ENCODE measurements at regions not wholly inside any gene's neighbourhood (a gene's known extent, or its start where the extent isn't known, plus 50 kb on each side); places are given as distances from the start of the nearest gene placed in this dataset.

DNA sequence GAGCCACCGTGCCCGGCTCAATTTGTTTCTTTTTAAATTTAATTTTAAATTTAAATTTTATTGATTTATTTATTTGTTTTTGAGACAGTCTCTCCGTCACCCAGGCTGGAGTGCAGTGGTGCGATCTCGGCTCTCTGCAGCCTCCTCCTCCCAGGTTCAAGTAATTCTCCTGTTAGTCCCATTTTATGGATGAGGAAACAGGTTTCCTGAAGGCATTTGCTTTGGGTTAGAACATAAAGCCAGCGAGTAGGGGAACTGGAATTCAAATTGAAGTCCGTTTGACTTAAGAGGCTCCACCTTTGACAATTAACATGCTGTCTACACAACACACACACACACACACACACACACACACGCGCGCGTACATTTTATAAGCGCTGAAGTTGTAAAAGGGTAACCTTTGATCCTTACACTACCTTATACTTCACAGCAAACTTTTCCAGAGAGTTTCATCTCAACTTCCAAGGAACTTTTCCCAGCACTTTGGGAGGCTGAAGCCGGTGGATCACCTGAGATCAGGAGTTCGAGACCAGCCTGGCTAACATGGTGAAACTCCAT lies 232.0 kb downstream of the BCAS1 start:
- DNase-seq (ENCODE audit: low read depth), result no peak

DNA sequence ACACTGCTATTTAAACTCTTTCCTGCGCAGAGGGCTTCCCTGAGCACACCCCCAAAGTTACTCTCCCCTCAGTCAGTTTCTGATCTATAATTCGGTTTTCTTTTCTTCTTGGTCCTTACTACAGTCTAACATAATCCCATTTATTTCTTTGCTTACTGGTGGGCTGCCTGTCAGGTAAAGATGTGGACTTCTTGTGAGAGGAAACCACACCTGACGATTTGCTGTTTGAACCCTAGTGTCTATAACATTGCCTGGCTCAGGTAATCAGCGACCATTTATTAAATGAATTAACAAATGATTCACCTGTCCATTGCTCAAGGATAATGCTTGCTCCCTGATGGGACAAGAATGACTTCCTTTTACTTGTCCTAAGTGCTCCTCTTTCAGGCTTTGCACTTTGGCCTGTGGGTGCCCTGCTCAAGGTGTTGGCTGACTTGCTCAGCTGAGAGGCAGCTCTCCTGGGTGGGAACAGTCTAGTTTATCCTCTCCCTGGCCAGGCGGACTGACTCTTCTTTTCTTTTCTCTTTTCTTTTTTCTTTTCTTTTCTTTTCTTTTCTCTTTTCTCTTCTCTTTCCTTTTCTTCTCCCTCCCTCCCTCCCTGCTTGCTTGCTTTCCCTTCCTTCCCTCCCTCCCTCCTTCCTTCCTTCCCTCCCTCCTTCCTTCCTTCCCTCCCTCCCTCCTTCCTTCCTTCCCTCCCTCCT lies 233.1 kb downstream of the BCAS1 start:
- DNase-seq (ENCODE audit: low read depth), result no peak

DNA sequence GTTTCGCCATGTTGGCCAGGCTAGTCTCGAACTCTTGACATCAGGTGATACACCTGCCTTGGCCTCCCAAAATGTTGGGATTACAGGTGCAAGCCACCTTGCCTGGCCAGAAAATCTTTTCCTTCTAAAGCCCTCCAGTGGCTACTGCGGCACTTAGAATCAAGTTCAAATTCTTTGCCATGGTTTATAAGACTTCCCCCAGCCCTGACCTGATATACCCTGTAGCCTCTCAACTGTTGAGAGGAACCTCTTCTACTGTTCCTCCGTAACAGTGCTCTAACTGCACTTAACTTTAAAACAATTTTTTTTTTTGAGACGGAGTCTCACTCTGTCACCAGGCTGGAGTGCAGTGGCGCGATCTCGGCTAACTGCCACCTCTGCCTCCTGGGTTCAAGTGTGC lies 235.6 kb downstream of the BCAS1 start:
- DNase-seq (ENCODE audit: low read depth), result no peak

GRCh38 chr20:53834062-53834442 lies 236.3 kb downstream of the BCAS1 start:
- DNase-seq (ENCODE audit: low read depth), result no peak

DNA sequence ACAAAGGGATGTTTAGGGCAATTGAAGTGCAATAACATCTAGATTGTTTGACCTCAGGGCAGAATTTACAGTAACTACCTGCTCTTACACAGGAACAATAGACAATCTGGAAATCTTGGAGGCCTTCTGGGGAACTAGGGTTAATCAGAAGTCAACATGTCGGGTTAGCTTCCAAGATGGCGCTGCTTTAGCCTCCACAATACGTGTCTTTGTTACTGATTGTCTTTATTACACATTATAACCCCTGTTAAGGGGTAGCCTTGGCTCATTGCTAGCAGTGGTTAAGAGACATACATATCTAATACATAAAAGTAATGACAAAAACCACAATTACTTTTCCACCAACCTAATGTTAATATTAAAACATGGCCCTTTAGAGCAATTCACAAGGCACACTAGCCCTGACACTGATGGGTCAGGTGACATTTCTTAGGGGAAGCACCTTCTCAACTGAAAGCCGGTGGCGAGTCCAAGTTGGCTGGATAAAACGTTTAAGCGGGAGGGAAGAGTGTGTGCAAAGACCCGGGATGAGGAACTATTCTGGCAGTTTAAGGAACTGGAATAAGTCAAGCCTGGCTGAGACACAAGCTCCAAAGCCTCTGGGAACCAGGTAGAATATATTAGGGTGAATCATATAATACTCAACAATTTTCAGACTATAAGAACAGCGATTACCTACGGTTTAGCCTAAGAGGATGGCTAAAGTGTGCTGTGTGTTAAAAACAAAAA lies 236.9 kb downstream of the BCAS1 start:
- DNase-seq (ENCODE audit: low read depth), result no peak

DNA sequence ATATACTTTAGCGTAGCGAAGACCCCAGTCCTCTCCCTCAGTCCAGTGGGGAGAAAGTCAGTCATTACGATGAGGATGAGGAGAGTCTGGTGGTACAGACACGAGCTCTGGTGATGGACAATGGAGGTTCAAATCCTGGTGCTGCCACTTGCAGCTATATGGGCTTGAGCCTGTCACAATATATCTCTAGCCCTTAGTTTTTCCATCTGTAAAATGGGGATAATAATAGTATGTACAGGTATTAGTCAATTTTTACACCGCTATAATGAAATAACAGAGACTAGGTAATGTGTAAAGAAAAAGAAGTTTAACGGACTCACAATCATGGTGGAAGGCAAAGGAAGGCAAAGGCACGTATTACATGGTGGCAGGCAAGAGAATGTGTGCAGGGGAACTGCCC lies 237.9 kb downstream of the BCAS1 start:
- no peak for DNase-seq (ENCODE audit: low read depth)

DNA sequence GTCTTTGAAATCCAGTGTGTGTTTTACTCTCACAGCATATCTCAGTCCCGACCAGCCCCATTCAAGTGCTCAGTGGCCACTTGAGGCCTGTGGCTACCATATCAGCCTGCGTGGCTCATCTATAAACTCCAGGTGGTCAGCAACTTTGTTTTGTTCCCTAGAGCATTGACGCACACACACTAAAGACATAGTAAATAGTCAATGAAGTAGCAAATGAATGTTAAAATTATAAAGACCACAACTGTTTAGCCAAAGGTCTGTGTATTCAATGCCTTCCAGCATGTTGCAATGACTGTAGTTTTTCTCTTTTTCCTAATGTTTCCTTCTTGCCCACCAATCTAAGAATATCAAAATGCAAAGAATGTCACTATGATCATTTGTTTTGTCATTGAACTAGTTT lies 238.2 kb upstream of the ZNF217 start:
- DNase-seq (ENCODE audit: low read depth), result no peak

DNA sequence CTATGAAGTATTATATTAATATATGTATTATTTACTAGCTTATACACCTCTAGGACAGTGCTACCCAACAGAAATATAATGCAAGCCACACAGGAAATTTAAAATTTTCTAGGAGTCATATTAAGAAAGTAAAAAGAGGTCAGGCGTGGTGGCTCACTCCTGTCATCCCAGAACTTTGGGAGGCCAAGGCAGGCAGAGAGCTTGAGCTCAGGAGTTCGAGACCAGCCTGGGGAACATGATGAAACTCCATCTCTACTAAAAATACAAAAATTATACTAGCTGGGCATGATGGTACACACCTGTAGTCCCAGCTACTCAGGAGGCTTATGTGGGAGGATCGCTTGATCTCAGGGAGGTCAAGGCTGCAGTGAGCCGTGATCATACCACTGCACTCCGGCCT lies 237.6 kb upstream of the ZNF217 start:
- DNase-seq (ENCODE audit: low read depth), result no peak

DNA sequence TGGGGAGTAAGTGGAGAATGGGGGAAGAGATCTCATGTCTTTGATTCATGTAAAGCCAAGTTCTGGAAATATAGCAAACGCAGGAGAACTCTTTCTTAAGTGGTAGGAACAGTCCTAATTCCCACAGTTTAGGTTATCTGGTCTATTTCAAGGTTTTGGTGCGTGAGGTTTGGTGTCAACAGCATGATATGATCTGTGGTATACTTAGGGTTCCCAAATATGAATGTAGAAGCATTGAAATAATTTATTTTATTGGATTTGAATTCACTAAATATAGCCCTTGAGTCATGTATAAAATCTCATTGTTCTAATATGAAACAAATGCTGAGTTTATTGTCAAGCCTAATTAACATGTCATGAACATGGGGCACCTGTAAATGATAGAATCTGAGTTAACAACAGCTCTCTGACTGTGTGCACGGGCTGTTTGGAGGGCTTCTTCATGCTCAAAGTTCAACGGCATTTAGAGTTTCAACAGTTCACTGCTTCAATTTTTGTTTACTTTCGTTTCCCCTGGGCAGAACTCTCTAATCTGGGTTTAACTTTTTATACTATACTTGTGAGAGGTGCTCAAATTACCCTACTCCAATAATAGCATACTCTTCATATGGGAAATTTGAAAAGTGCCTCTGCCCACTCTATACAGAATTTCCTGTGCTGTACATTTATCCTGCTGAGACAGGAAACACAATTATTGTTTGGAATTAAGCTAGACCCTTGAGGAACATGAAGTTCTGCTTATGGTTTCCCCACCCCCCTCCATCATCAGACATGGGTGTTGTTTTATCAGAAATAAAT lies 236.3 kb upstream of the ZNF217 start:
- DNase-seq (ENCODE audit: low read depth), result peak; percentile 37

GRCh38 chr20:53829255-53829723 lies 235.7 kb upstream of the ZNF217 start:
- DNase-seq (ENCODE audit: low read depth), result peak; percentile 96

- peak; percentile 88 for DNase-seq (ENCODE audit: low read depth)
Measured at GRCh38 chr20:53828682-53829254, 235.1 kb upstream of the ZNF217 start.

GRCh38 chr20:53828088-53828681 lies 234.5 kb upstream of the ZNF217 start:
- DNase-seq (ENCODE audit: low read depth), result peak; percentile 97

DNA sequence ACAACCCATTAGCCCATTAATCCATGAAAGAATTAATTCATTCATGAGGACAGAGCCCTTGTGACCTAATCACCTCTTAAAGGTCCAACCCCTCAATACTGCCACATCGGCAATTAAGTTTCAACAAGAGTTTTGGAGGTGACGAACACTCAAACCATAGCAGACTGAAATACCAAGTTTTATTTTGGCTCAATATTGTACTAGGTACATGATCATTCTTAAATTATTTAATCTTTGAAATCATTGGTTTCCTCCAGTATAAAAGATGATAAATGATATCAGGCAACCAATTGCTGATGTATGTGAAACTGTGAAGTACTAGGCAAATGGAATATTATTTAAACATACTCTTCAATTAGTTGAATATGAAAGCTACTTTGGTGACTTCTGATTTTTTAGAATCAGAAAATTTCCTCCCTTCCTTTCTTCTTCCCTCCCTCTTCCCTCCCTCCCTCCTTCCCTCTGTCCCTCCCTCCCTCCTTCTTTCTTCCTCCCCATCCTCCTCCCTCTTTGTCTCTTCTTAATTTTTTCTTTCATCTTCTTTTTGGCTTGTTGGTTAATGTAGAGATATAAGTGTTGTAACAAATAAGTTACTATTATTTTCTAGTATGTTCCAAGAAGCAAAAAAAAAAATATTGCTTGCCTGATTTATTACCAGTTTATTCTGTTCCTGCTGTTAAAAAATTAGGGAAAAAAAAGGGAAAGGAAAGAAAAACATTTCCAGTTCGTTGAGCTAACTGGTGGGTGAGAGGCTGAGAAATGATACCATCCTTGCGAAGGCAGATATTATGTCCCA lies 233.9 kb upstream of the ZNF217 start:
- DNase-seq (ENCODE audit: low read depth), result no peak

DNA sequence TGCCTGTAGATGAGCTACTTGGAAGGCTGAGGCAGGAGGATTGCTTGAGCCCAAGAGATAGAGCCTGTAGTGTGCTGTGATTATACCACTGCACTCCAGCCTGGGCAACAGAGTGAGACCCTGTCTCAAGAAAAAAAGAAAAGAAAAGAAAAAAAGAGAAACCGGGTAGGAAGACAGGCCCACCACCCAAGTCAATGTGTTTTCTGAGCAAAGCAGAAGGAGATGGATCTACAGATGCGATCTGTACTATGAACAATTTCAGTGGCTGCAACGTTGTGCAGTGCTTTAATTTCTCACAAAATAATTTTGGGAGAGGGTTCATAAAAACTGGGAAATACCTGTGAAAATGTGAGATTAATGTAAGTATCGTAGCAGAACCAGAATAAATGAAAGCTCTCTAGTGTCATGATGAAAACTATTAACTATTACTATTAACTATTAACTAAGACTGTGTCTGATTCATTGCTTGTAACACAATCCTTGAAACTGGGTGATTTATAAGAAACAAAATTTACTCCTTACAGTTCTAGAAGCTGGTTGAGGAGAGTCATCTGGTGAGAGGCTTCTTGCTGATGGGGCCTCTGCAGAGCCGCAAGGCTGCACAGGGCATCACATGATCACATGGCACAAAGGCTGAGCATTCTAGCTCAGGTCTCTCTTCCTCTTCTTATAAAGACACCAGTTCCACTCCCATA lies 233.1 kb upstream of the ZNF217 start:
- DNase-seq (ENCODE audit: low read depth), result no peak

DNA sequence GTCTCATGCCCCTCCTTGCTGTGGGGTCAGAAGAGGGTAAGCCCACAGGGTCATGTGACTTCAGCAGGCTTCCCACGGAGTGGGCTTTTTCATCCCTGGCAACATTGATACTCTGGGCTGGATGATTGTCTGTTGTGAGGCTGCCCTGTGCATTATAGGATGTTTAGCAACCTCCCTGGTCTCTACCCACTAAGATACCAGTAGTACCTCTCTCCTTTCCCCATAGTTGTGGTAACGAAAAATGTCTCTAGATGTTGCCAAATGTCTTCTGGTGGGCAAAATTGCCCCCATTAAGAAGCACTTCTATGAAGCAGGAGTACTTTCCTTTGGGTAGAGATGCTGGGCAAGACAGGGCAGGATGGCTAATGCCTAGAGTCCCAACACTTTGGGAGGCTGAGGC lies 232.5 kb upstream of the ZNF217 start:
- DNase-seq (ENCODE audit: low read depth), result no peak

GRCh38 chr20:53825282-53825681 lies 231.6 kb upstream of the ZNF217 start:
- DNase-seq (ENCODE audit: low read depth), result no peak

DNA sequence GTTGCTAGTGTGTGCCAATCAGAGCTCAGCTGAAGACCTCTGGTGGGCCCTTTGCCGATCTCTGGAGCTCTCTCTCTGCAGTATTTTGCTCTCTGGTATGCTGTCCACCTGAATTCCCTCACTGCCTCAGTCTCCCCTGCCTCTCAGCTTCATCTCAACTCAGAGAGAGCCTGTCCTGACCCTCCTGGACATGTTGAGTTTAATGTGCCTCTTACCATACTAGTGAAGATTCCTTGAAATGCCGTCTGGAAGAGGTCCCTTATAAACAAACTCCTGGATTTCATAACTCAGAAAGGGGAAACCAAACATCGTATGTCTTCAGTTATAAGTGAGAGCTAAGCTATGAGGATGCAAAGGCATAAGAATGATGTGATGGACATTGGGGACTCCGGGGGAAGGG lies 231.1 kb upstream of the ZNF217 start:
- no peak for DNase-seq (ENCODE audit: low read depth)

- DNase-seq (ENCODE audit: low read depth), result no peak
Measured at GRCh38 chr20:53823121-53823764, 229.6 kb upstream of the ZNF217 start.

GRCh38 chr20:53822534-53822933 lies 228.9 kb upstream of the ZNF217 start:
- no peak for DNase-seq (ENCODE audit: low read depth)

All from myocyte (in vitro differentiated cells).